GM23338 (cell line): ENCODE measurements at regions not wholly inside any gene's neighbourhood (a gene's known extent, or its start where the extent isn't known, plus 50 kb on each side); places are given as distances from the start of the nearest gene placed in this dataset.

Experiments used
- EZH2 ChIP-seq: fragments of 200-600 bp; sonication (generic); IDR thresholded peaks from one replicate; pipeline ENCODE4 v1.8.0; 2017; ENCODE audit warnings: antibody characterized with exemption, mild to moderate bottlenecking, low read depth; ENCODE audit not compliant: unreplicated experiment
- JUNB ChIP-seq: IDR thresholded peaks from one replicate; pipeline ENCODE4 v1.6.1; 2016; ENCODE audit warnings: antibody characterized with exemption; ENCODE audit not compliant: unreplicated experiment
- NANOG ChIP-seq: IDR thresholded peaks from 2 replicates; pipeline ENCODE4 v1.6.1; 2016; ENCODE audit warnings: antibody characterized with exemption, borderline replicate concordance
- POLR2AphosphoS5 ChIP-seq: IDR thresholded peaks from 2 replicates; pipeline ENCODE4 v1.6.1; 2016; ENCODE audit warnings: antibody characterized with exemption, low read depth
- ZNF114 ChIP-seq: fragments of 250-450 bp; sonication (Bioruptor Pico); IDR thresholded peaks from 2 replicates; pipeline ENCODE4 v1.5.0; 2020; ENCODE audit warnings: mild to moderate bottlenecking, moderate library complexity
- ZNF331 ChIP-seq: fragments of 250-450 bp; sonication (Bioruptor Pico); IDR thresholded peaks from 2 replicates; pipeline ENCODE4 v1.5.0; 2020; ENCODE audit warnings: low read depth, mild to moderate bottlenecking, moderate library complexity
- TF ChIP-seq, protein P1 (sequence below): fragments of 250-450 bp; sonication (Bioruptor Pico); IDR thresholded peaks from 2 replicates; pipeline ENCODE4 v1.5.0; 2020; ENCODE audit warnings: mild to moderate bottlenecking, moderate library complexity
- TF ChIP-seq, protein P2 (sequence below): IDR thresholded peaks from 2 replicates; pipeline ENCODE4 v1.6.1; 2016; ENCODE audit warnings: antibody characterized with exemption
- TF ChIP-seq, protein P3 (sequence below): IDR thresholded peaks from one replicate; pipeline ENCODE4 v1.6.1; 2018; ENCODE audit warnings: antibody characterized with exemption; ENCODE audit not compliant: unreplicated experiment
- TF ChIP-seq, protein P4 (sequence below), 2 experiments: fragments of 200-600 bp in 1 of 2; sonication (generic) in 1 of 2; conservative IDR thresholded peaks; 2 replicates each; pipeline versions ENCODE4 v1.5.1 to v1.6.1; 2016 to 2017; ENCODE audit warnings: antibody characterized with exemption in 2 of 2, low read depth in 2 of 2, mild to moderate bottlenecking in 2 of 2, moderate library complexity in 1 of 2

DNA sequence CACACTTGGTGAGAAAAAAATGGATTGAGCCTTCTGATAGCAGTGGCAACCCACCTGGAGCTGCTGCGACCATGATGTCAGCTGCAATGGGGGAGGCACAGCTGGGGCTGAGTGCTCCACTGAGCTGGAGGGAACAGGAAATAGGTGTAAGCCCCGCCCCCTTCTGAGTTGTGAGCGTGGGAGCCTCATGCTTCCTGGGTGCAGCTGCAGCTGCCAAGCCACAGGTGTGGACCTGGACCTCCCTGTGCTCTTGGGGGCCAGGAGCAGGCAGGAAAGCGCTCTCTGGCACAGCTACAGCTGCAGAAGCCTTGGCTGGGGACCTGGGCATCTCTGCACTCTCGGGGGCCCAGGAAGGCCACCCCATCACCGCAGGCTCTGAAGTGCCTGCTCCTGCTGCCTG lies 970.6 kb downstream of the DCDC2C start (continued):
- TF ChIP-seq, protein P1, sequence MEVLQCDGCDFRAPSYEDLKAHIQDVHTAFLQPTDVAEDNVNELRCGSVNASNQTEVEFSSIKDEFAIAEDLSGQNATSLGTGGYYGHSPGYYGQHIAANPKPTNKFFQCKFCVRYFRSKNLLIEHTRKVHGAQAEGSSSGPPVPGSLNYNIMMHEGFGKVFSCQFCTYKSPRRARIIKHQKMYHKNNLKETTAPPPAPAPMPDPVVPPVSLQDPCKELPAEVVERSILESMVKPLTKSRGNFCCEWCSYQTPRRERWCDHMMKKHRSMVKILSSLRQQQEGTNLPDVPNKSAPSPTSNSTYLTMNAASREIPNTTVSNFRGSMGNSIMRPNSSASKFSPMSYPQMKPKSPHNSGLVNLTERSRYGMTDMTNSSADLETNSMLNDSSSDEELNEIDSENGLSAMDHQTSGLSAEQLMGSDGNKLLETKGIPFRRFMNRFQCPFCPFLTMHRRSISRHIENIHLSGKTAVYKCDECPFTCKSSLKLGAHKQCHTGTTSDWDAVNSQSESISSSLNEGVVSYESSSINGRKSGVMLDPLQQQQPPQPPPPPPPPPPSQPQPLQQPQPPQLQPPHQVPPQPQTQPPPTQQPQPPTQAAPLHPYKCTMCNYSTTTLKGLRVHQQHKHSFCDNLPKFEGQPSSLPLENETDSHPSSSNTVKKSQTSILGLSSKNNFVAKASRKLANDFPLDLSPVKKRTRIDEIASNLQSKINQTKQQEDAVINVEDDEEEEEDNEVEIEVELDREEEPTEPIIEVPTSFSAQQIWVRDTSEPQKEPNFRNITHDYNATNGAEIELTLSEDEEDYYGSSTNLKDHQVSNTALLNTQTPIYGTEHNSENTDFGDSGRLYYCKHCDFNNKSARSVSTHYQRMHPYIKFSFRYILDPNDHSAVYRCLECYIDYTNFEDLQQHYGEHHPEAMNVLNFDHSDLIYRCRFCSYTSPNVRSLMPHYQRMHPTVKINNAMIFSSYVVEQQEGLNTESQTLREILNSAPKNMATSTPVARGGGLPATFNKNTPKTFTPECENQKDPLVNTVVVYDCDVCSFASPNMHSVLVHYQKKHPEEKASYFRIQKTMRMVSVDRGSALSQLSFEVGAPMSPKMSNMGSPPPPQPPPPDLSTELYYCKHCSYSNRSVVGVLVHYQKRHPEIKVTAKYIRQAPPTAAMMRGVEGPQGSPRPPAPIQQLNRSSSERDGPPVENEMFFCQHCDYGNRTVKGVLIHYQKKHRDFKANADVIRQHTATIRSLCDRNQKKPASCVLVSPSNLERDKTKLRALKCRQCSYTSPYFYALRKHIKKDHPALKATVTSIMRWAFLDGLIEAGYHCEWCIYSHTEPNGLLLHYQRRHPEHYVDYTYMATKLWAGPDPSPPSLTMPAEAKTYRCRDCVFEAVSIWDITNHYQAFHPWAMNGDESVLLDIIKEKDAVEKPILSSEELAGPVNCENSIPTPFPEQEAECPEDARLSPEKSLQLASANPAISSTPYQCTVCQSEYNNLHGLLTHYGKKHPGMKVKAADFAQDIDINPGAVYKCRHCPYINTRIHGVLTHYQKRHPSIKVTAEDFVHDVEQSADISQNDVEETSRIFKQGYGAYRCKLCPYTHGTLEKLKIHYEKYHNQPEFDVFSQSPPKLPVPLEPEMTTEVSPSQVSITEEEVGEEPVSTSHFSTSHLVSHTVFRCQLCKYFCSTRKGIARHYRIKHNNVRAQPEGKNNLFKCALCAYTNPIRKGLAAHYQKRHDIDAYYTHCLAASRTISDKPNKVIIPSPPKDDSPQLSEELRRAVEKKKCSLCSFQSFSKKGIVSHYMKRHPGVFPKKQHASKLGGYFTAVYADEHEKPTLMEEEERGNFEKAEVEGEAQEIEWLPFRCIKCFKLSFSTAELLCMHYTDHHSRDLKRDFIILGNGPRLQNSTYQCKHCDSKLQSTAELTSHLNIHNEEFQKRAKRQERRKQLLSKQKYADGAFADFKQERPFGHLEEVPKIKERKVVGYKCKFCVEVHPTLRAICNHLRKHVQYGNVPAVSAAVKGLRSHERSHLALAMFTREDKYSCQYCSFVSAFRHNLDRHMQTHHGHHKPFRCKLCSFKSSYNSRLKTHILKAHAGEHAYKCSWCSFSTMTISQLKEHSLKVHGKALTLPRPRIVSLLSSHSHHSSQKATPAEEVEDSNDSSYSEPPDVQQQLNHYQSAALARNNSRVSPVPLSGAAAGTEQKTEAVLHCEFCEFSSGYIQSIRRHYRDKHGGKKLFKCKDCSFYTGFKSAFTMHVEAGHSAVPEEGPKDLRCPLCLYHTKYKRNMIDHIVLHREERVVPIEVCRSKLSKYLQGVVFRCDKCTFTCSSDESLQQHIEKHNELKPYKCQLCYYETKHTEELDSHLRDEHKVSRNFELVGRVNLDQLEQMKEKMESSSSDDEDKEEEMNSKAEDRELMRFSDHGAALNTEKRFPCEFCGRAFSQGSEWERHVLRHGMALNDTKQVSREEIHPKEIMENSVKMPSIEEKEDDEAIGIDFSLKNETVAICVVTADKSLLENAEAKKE (CRISPR knock-in tag): no peak
- TF ChIP-seq ZNF331 (CRISPR knock-in tag) (no peak), NANOG (no peak), EZH2 (no peak), POLR2AphosphoS5 (no peak), ZNF114 (CRISPR knock-in tag) (no peak), JUNB (no peak)
- TF ChIP-seq, protein P2, sequence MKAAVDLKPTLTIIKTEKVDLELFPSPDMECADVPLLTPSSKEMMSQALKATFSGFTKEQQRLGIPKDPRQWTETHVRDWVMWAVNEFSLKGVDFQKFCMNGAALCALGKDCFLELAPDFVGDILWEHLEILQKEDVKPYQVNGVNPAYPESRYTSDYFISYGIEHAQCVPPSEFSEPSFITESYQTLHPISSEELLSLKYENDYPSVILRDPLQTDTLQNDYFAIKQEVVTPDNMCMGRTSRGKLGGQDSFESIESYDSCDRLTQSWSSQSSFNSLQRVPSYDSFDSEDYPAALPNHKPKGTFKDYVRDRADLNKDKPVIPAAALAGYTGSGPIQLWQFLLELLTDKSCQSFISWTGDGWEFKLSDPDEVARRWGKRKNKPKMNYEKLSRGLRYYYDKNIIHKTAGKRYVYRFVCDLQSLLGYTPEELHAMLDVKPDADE: no peak
- TF ChIP-seq, protein P3, sequence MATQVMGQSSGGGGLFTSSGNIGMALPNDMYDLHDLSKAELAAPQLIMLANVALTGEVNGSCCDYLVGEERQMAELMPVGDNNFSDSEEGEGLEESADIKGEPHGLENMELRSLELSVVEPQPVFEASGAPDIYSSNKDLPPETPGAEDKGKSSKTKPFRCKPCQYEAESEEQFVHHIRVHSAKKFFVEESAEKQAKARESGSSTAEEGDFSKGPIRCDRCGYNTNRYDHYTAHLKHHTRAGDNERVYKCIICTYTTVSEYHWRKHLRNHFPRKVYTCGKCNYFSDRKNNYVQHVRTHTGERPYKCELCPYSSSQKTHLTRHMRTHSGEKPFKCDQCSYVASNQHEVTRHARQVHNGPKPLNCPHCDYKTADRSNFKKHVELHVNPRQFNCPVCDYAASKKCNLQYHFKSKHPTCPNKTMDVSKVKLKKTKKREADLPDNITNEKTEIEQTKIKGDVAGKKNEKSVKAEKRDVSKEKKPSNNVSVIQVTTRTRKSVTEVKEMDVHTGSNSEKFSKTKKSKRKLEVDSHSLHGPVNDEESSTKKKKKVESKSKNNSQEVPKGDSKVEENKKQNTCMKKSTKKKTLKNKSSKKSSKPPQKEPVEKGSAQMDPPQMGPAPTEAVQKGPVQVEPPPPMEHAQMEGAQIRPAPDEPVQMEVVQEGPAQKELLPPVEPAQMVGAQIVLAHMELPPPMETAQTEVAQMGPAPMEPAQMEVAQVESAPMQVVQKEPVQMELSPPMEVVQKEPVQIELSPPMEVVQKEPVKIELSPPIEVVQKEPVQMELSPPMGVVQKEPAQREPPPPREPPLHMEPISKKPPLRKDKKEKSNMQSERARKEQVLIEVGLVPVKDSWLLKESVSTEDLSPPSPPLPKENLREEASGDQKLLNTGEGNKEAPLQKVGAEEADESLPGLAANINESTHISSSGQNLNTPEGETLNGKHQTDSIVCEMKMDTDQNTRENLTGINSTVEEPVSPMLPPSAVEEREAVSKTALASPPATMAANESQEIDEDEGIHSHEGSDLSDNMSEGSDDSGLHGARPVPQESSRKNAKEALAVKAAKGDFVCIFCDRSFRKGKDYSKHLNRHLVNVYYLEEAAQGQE: no peak
- TF ChIP-seq, protein P4, sequence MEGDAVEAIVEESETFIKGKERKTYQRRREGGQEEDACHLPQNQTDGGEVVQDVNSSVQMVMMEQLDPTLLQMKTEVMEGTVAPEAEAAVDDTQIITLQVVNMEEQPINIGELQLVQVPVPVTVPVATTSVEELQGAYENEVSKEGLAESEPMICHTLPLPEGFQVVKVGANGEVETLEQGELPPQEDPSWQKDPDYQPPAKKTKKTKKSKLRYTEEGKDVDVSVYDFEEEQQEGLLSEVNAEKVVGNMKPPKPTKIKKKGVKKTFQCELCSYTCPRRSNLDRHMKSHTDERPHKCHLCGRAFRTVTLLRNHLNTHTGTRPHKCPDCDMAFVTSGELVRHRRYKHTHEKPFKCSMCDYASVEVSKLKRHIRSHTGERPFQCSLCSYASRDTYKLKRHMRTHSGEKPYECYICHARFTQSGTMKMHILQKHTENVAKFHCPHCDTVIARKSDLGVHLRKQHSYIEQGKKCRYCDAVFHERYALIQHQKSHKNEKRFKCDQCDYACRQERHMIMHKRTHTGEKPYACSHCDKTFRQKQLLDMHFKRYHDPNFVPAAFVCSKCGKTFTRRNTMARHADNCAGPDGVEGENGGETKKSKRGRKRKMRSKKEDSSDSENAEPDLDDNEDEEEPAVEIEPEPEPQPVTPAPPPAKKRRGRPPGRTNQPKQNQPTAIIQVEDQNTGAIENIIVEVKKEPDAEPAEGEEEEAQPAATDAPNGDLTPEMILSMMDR (conservative IDR thresholded peaks at IDR 0.05; ENCODE audit: low read depth in 2 of 2): no peak
